Skeletal muscle tissue (tissue), 3 donors: ENCODE measurements at regions not wholly inside any gene's neighbourhood (a gene's known extent, or its start where the extent isn't known, plus 50 kb on each side); places are given as distances from the start of the nearest gene placed in this dataset.
A peak's percentile ranks its signal among the peaks of the same experiment; 100 is the strongest.
"Not testable (repeated sequence)": the region's sequence is repeated elsewhere in the genome, so short reads cannot be mapped to it uniquely, and the experiment has no call there.

Experiments used
- H3K27ac ChIP-seq: one replicate; pipeline ENCODE4 v1.7.0; 2013; ENCODE audit warnings: mild to moderate bottlenecking, low read depth, low read length, inconsistent platforms
- H3K27me3 ChIP-seq, 3 donors: one replicate each; pipeline ENCODE4 v1.7.0; 2013; ENCODE audit warnings: low read length in 3 of 3; ENCODE audit not compliant: control insufficient read depth in 3 of 3, insufficient read depth in 3 of 3
- H3K36me3 ChIP-seq, 3 donors: one replicate each; pipeline ENCODE4 v1.7.0; 2013; ENCODE audit warnings: low read length in 3 of 3; ENCODE audit not compliant: control insufficient read depth in 3 of 3, insufficient read depth in 3 of 3
- H3K4me1 ChIP-seq, 3 donors: one replicate each; pipeline ENCODE4 v1.7.0; 2013; ENCODE audit warnings: low read length in 3 of 3, mild to moderate bottlenecking in 3 of 3; ENCODE audit not compliant: control insufficient read depth in 3 of 3, insufficient read depth in 3 of 3
- H3K4me3 ChIP-seq, 3 donors: one replicate each; pipeline ENCODE4 v1.7.0; 2013; ENCODE audit warnings: low read length in 3 of 3
- H3K9ac ChIP-seq, 3 donors: one replicate each; pipeline ENCODE4 v1.7.0; 2013; ENCODE audit warnings: low read length in 3 of 3, mild to moderate bottlenecking in 3 of 3, moderate library complexity in 2 of 3, low read depth in 1 of 3
- H3K9me3 ChIP-seq, 3 donors: one replicate each; pipeline ENCODE4 v1.7.0; 2013; ENCODE audit warnings: low read length in 3 of 3; ENCODE audit not compliant: control insufficient read depth in 3 of 3
- donor health status: Osteomylitis.

- no peak overlapping the region for H3K27ac ChIP-seq
- H3K4me1 ChIP-seq = peaks cover 2 to 6% (median 6%) of the 10 kb centered on the region in 3 donors
These were observed 190.4 kb downstream of the ENC1 start for GRCh38 chr5:74450095-74450494.

GRCh38 chr5:74446725-74447241, 193.7 kb downstream of the ENC1 start:
- no peak overlapping the region for H3K9ac ChIP-seq
- no peaks in the 10 kb centered on the region for H3K27me3 ChIP-seq
- H3K27ac ChIP-seq = no peak overlapping the region
- no peak overlapping the region for H3K4me3 ChIP-seq
- no peaks in the 10 kb centered on the region for H3K9me3 ChIP-seq
- H3K4me1 ChIP-seq = peaks cover 0 to 2% (median 0%) of the 10 kb centered on the region in 3 donors
- H3K36me3 ChIP-seq = no peaks in the 10 kb centered on the region

More at GRCh38 chr5:74450095-74450494, 190.4 kb downstream of the ENC1 start:
- no peaks in the 10 kb centered on the region for H3K27me3 ChIP-seq
- no peak overlapping the region for H3K4me3 ChIP-seq
- no peak overlapping the region for H3K9ac ChIP-seq
- no peaks in the 10 kb centered on the region for H3K9me3 ChIP-seq
- no peaks in the 10 kb centered on the region for H3K36me3 ChIP-seq

DNA sequence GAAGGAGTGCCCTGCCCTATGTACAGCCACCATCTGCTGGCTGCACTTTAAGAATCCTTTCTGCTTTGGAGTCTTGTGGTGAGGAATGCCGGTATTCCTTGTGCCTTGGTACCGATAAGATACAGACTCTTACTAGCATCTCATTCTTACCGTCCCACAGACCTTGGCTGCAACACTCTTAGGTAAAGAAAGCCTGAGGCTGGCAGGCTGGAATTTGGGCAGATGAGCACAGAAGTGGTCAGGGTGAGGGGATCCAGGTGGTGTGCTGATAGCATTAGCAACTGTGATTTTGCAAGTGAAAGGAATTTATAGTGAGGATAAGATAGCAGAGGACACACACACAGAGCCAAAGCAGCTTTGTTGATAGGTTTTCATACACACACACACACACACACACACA, 198.1 kb downstream of the ENC1 start:
- H3K4me3 ChIP-seq = no peak overlapping the region
- H3K27me3 ChIP-seq = no peaks in the 10 kb centered on the region
- no peaks in the 10 kb centered on the region for H3K36me3 ChIP-seq

DNA sequence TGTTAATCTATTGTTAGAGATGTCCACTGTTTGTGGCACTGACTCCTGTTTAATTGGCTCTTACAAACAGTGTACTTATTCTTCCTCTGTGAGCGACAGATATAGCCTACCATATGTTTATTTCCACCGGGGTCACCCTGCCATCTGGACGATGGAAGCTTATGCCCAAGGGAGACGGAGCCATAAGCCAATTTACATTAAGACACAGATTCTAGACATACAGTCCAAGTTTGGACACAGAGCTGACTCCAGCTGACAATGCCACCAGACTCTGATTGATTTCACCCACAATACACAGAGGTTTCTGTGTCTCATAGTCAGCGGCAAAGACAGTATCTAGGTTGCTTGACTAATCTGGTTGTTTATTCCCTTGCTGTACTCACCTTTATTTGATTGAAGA, 198.9 kb downstream of the ENC1 start:
- no peaks in the 10 kb centered on the region for H3K36me3 ChIP-seq
- no peaks in the 10 kb centered on the region for H3K27me3 ChIP-seq
- H3K9me3 ChIP-seq = no peaks in the 10 kb centered on the region
- H3K4me1 ChIP-seq = no peaks in the 10 kb centered on the region
- H3K9ac ChIP-seq = no peak overlapping the region
- no peak overlapping the region for H3K4me3 ChIP-seq
- no peak overlapping the region for H3K27ac ChIP-seq

More for the DNA sequence above, 198.1 kb downstream of the ENC1 start:
- H3K27ac ChIP-seq = no peak overlapping the region
- H3K9ac ChIP-seq = no peak overlapping the region
- peaks cover 0 to 2% (median 0%) of the 10 kb centered on the region in 3 donors for H3K4me1 ChIP-seq
- no peaks in the 10 kb centered on the region for H3K9me3 ChIP-seq

DNA sequence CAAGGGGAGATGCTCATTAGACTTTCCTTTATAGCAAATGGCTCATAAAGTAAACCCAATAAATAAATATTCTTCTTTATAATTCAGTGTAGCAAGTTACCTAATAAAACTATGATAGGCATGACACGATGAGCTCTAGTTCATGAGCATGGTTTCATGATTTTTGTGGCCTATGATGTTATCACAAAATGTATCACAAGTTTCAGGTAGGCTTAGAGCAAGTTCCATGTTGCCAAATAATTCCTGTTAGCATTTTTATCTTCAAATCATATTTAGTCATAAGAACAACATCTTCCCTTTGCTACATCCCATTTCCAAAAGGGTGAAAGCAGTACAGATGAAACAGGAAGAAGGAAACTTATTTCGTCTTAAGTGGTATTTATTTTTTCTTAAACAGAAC, 200.2 kb downstream of the ENC1 start:
- H3K4me3 ChIP-seq = no peak overlapping the region
- no peaks in the 10 kb centered on the region for H3K9me3 ChIP-seq
- no peaks in the 10 kb centered on the region for H3K36me3 ChIP-seq
- H3K4me1 ChIP-seq = no peaks in the 10 kb centered on the region
- H3K27ac ChIP-seq = no peak overlapping the region
- H3K9ac ChIP-seq = no peak overlapping the region
- H3K27me3 ChIP-seq = no peaks in the 10 kb centered on the region

- not testable (repeated sequence) for H3K9me3 ChIP-seq, H3K27ac ChIP-seq, H3K9ac ChIP-seq, H3K36me3 ChIP-seq, H3K27me3 ChIP-seq, H3K4me3 ChIP-seq
- peaks cover 4 to 15% (median 5%) of the 10 kb centered on the region in 3 donors for H3K4me1 ChIP-seq
These were observed 202.7 kb downstream of the ENC1 start for GRCh38 chr5:74437870-74438269.

GRCh38 chr5:74433896-74434829, 206.4 kb downstream of the ENC1 start:
- H3K9ac ChIP-seq = no peak overlapping the region

GRCh38 chr5:74433255-74433895, 207.2 kb downstream of the ENC1 start:
- no peaks in the 10 kb centered on the region for H3K36me3 ChIP-seq
- H3K27ac ChIP-seq = no peak overlapping the region
- peaks cover 4 to 20% (median 5%) of the 10 kb centered on the region in 3 donors for H3K4me1 ChIP-seq
- H3K9me3 ChIP-seq = peaks cover 0 to 2% (median 0%) of the 10 kb centered on the region in 3 donors
- no peak overlapping the region for H3K9ac ChIP-seq
- no peaks in the 10 kb centered on the region for H3K27me3 ChIP-seq
- H3K4me3 ChIP-seq = no peak overlapping the region

More at GRCh38 chr5:74433896-74434829, 206.4 kb downstream of the ENC1 start:
- Histone ChIP-seq H3K27me3 (no peaks in the 10 kb centered on the region), H3K36me3 (no peaks in the 10 kb centered on the region), H3K4me3 (peak overlapping the region in 1 of 3 donors; percentile 33), H3K9me3 (peaks cover 0 to 2% (median 0%) of the 10 kb centered on the region in 3 donors), H3K27ac (no peak overlapping the region), H3K4me1 (peaks cover 4 to 20% (median 5%) of the 10 kb centered on the region in 3 donors)

DNA sequence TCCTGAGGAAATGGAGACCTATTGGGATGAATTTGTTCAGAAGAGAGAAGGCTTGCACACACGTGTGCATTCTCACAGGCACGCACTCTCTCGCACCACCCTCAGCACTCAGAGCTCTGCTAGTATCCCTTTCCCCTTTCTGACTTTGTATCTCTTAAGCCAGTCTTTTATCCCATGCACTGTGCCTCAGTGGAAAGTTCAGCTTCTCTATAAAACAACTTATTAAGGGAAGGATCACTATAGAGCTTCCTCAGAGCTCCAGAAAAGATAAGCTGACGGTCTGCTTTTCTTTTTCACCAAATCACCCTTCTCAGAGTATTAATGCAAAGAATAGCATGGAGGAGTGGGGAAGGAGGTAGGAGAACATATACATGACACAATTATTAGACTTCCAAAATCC, 207.8 kb downstream of the ENC1 start:
- no peak overlapping the region for H3K4me3 ChIP-seq
- H3K27ac ChIP-seq = no peak overlapping the region
- no peaks in the 10 kb centered on the region for H3K36me3 ChIP-seq

GRCh38 chr5:74432216-74432615, 208.3 kb downstream of the ENC1 start:
- H3K9me3 ChIP-seq = peaks cover 0 to 2% (median 0%) of the 10 kb centered on the region in 3 donors

More for the DNA sequence above, 207.8 kb downstream of the ENC1 start:
- Histone ChIP-seq H3K27me3 (no peaks in the 10 kb centered on the region), H3K4me1 (peaks cover 4 to 20% (median 5%) of the 10 kb centered on the region in 3 donors), H3K9ac (no peak overlapping the region), H3K9me3 (peaks cover 0 to 2% (median 0%) of the 10 kb centered on the region in 3 donors)

More at GRCh38 chr5:74432216-74432615, 208.3 kb downstream of the ENC1 start:
- Histone ChIP-seq H3K36me3 (no peaks in the 10 kb centered on the region), H3K4me1 (peaks cover 4 to 20% (median 5%) of the 10 kb centered on the region in 3 donors), H3K4me3 (no peak overlapping the region), H3K27me3 (no peaks in the 10 kb centered on the region), H3K27ac (no peak overlapping the region), H3K9ac (no peak overlapping the region)
